Dedifferentiated amniotic fluid mesenchymal stem cell (primary cell): ENCODE measurements at regions not wholly inside any gene's neighbourhood (a gene's known extent, or its start where the extent isn't known, plus 50 kb on each side); places are given as distances from the start of the nearest gene placed in this dataset.

Experiments
- DNase-seq: peaks from one replicate; pipeline ENCODE4 v3.0.0-alpha.2; 2016; ENCODE audit errors: extremely low spot score

- no peak for DNase-seq
These were observed 453.1 kb downstream of the SOX6 start for GRCh38 chr11:15903246-15903645.

- no peak for DNase-seq
These were observed 450.8 kb downstream of the SOX6 start for GRCh38 chr11:15905366-15906104.

DNA sequence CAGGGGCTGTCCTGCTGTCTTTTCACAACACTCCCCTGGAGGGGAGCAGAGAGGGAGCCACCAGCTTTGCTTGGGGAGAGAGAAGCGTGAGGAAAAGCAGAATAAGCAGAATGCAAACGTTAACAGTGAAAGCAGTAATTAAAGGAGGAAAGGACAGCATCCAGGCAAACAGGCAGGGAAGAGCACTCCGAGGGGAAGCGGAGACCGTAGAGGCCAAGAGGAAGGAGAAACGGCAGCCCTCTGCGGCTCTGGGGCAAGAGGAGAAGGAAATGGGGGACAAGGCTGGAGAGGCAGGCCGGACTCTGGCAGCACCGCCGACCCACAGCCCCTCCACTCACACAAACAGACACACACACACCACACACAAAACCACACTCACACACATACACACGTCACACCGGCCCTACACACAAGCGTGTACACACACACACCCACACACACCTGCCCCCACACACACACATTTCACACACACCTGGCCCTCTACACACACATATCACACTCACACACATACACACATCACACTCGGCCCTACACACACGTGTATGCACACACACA, 449.8 kb downstream of the SOX6 start:
- DNase-seq, result no peak

DNA sequence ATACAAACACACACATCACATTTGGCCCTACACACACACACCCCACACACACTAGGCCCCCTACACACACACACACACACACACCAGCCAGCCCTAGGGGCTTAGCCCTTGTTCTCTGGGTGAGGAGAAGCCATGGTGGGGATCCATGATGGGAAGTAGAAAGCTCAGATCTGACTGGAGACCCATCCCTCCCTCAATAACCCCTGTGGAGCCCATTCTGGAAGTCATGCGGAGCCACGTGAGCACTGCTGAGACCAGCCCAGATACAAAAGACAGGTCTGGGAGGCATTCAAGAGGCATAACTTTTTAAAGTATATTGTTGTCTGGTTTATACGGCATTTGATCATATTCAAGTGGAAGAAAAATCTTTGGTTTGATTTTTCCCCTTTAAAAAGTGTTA, 448.5 kb downstream of the SOX6 start:
- no peak for DNase-seq

DNA sequence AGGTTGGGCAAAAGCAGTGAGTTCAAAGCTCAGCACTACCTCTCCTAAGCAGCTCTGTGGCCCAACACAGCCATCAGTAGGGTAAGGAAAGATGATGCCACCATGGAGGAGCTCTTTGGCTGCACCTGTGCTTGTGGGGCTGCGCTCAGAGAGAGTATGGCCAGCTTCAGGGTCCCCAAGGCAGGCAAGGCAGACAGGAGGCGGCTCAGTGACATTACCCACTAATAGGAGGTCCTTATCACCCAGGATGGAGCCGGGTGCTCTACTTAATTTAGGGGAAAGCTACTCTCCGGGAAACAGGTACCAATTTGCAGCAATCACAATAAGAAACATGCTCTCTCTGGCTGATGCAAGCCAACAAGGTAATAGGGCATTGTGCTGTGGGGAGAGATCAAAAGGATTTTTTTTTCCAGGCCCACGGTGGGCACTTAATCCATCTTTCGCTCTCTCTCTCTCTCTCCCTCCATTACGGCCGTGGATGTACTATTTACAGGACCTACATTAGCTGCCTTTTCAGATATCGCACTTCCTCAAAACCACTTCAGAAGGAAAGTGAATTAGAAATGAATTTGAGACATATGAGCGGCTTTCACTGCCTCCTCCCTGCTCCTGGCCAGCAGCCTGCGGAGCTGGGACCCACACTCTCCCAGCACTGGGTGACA, 446.3 kb downstream of the SOX6 start:
- no peak for DNase-seq

- DNase-seq, result no peak
These were observed 445.6 kb downstream of the SOX6 start for GRCh38 chr11:15910761-15911160.

- no peak for DNase-seq
These were observed 444.8 kb downstream of the SOX6 start for GRCh38 chr11:15911377-15912044.

DNA sequence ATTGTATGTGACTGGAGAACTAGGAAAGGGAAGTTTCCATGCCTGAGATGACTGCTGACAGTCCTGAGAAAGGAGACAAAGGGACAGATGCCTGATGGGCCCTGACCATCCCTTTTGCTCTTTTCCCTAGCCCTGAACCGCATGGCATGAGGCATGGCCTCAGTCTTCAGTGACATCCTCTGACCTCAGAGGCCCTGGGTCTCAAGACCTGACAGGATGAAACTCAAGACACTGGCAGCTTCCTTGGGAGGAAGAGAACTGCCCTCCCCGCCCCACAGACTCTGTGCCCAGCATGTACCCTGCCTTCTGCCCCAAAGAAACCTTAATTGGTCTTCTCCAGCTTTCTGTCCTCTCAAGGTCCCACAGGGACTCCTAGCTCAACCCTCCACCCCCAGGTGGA, 444.1 kb downstream of the SOX6 start:
- DNase-seq, result no peak

DNA sequence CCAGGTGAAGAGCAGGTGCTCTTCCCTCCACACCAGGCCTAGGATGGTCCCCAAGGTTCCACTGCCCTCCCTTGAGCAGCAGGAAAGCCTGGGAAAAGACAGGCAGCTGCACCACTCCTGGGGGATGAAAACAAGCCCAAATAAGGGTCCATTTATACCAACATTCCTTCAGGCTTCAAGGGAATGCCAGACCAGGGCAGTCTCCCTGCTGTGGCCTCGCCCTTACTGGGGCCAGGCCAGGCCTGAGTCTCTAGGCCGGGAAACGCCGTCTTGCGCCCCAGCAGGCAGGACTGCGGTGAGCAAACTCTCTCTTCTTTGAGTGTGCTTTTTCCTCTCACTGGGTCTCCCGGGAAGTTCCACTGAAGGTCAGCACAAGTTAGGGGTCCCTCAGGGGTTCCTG, 443.5 kb downstream of the SOX6 start:
- DNase-seq, result no peak

DNA sequence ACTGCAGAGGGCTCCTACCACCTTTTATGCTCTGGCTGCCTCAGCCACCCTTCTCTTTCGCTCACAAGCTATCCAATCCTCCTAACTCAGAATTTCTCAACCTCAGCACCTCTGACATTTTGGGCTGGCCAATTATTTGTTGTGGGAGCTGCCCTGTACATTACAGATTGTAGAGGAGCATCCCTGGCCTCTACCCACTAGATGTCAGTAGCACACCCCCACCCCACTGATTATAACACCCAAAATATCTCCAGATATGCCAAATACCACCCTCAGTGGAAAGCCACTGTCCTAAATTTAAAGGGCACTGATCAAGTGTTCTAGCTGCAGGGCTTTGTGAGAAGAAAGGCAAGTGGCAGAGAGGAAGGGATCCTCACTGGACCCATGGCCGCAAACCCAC, 443.1 kb downstream of the SOX6 start:
- DNase-seq, result no peak
